CD4-positive, alpha-beta T cell treated with Interleukin-1 beta for 1 hour (primary cell): ENCODE measurements at regions not wholly inside any gene's neighbourhood (a gene's known extent, or its start where the extent isn't known, plus 50 kb on each side); places are given as distances from the start of the nearest gene placed in this dataset.
"Not testable (repeated sequence)": the region's sequence is repeated elsewhere in the genome, so short reads cannot be mapped to it uniquely, and the experiment has no call there.

Experiments
- DNase-seq, 2 donors: peaks; one replicate each; pipeline ENCODE4 v3.0.0-alpha.2; 2020 to 2022

GRCh38 chr9:41016699-41017098, 111.8 kb downstream of the FOXD4L6 start:
- DNase-seq: not testable (repeated sequence)

DNA sequence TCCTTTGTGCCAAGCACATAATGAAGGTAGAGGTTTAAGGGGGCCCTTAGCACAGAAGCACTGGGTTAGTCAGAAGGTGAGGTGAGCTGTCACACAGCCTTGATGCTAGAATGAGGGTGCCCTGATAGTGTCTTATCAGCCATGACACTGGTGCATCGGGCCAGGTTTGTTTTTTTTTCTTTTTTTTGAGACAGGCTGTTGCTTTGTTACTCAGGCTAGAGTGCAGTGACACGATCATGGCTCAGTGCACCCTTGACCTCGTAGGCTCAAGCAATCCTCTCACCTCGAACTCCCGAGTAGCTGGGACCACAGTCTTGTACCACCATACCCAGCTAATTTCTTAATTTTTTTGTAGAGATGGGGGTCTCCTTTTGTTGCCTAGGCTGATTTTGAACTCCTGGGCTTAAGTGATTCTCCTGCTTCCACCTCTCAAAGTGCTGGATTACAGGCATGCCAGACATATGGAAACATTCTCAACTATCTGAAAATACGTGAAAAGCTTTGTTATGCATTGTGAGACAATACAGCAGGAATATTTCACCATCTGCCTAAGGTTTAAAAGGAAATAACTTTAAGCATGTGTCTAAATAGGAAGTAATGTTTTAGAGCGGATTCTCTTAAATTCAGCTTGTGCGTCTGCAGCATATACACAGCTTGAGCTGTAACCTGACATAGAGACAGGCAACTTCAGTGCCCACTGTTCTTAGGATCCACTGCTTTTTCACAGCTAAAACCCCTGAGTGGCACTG, 128.4 kb downstream of the FOXD4L6 start:
- DNase-seq: not testable (repeated sequence)

DNA sequence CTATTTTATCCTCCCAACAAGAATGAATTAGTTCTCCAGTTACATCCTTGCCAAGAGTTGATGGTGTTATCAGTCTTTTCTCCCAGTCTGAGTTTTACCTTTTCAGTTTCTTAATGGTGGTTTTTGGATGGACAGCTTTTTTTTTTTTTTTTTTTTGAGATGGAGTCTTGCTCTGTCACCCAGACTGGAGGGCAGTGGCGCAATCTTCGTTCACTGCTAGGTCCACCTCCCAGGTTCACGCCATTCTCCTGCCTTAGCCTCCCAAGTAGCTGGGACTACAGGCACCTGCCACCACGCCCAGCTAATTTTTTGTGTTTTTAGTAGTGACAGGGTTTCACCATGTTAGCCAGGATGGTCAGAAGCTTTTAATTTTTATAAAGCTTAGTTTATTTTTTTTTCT, 133.0 kb downstream of the FOXD4L6 start:
- DNase-seq: not testable (repeated sequence)

- DNase-seq: not testable (repeated sequence)
These were observed 134.6 kb downstream of the FOXD4L6 start for GRCh38 chr9:40993842-40994241.

DNA sequence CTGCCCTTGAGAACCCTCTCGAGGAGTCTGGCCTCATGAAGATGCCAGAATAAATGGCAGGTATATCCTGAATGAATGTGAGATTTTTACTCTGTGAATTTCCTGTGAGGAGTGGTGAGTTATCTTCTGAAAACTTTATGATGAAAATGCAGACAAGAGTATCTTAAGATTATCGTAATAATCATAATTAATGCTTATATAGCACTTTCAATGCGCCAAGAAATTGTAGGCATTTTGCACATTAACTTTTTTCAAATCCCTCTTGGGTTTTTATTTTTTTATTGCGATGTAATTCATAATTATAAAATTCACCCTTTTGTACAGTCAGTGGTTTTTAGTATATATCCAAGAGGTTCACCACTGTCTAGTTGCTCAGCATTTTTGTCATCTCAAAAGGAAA, 135.1 kb downstream of the FOXD4L6 start:
- not testable (repeated sequence) for DNase-seq

DNA sequence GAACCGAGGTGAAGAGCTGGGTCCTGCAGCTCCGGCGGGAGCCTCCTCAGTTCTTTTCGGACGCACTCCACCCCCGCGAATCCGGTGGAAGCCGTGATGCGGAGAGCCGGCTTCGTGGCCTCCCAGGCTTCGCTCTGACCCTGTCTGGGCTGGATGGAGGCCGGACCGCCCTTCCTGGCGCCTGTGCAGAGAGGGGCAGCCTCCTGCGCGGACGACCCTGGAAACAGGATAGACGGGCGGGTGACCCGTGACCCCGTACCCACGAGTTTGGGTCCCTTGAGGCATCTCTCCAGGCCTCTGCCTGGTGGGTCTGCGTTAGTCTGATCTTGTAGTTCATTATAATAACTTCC, 136.0 kb downstream of the FOXD4L6 start:
- DNase-seq: not testable (repeated sequence)

DNA sequence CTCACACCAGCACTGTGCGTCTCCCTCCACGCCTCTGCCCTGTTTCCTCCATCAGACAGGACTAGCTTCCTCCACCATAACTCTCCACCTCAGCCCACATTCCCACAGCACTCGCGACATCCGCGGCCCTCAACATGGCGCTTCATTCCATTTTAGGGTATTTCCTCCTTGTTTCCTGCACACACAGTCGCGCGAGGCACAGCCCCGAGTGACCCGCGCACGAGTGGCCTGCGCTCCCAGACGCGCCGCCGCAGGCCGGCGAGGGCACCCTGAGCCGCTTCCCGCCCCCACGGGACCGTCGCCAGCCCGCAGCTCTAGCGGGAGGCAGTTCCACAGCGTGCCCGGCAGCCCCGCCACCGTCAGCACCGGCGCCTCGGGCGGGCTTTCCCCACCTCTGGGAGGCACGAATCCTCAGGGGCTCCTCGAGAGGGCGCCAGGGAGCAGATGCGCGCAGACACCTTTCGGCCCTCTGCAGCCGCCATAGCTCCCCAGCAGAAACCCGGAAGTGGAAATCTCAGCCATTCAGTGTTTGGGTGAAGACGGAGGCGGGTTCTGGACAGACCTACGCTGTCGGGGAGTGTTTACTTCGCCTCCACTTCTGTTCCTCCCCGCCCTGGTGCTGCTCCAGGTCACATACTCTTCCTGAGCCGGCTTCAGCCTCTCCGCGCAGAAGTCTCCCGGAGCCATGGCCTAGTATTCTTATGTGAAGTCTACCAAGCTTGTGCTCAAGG, 136.6 kb downstream of the FOXD4L6 start:
- DNase-seq: peak; percentile 98 to 99

DNA sequence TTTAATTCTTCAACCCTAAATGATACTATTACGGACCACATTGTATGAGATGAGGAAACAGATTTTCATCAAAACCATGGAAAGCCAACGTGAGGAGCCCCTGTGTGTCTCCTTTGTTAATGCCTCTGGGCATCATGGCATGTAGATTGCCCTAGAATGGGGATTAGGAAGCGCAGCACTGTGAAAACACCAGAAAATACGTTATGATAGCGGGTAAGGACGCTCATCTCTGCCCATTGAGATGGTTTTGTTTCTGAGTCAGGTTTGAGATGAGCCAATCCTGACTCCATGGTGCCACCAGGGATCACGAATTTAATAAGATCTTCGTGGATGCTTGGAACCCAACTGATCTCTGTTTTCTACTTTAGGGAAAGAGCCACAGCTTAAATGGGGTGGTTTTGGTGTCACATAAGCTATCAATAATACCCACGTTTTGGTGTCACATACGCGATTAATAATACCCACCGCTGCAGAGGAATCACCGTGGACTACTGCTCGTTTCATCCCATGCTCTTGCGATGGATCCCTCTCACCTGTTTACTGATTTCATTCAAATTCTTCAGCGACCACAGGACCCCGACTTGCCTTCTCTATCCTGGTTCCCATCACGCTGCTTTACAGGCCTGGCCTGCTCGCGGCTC, 137.3 kb downstream of the FOXD4L6 start:
- not testable (repeated sequence) for DNase-seq

GRCh38 chr9:40986332-40986731, 142.1 kb downstream of the FOXD4L6 start:
- DNase-seq: not testable (repeated sequence)

DNA sequence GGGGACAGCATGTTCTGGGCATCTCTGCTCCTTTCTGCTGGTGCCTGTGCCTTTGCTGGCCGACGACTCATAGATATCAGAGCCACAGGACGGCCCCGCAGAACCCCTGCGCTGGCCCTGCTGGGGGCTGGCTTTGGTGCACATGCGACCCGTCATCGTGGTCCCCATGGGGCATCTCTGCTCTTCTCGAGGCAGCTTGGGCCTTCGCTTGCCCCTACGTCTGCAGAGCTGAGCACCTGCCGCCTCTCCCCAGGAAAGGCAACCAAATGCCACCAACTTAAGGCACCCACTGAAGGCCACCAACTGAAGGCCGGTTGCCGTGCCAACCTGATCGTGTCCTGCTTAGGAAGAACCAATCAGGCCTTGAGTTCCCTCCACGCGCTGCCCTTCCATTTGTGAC, 153.1 kb downstream of the FOXD4L6 start:
- DNase-seq: not testable (repeated sequence)

DNA sequence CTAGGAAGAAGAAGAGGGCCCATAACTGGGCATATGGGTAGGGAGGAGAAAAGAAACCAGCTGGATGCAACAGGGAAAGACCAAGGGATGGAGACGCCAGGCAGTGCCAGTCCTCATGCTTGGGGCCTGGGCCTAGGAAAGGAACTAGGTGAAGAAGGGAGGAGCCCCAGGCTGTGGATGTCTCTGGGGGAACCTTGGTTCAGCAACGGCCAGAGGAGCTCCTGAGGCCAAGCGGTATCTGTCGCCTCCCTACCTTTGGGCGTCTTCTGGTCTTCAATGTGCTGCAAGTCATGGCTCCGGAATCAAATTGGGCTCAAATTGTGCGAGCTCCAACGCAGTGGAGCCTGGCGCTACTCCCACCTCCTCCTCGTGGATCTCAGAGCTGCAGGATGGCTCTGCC, 153.6 kb downstream of the FOXD4L6 start:
- DNase-seq: not testable (repeated sequence)

DNA sequence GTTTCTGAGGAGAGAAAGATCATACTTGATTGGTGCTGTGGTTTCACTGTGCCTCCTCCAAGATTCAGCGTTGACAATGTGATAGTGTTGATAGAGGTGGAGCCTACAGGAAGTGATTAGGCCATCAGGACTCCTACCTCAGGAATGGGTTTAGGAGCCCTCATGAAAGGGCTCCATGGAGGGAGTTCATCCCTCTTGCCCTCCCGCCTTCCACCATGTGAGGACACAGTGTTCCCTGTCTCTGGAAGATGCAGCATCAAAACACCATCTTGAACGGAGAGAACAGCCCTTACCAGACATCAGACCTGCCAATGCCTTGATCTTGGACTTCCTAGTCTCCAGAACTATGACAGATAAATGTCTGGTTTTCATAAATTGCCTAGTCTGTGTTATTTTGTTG, 156.7 kb downstream of the FOXD4L6 start:
- DNase-seq: not testable (repeated sequence)

- DNase-seq: not testable (repeated sequence)
These were observed 158.1 kb downstream of the FOXD4L6 start for GRCh38 chr9:40970340-40970739.

DNA sequence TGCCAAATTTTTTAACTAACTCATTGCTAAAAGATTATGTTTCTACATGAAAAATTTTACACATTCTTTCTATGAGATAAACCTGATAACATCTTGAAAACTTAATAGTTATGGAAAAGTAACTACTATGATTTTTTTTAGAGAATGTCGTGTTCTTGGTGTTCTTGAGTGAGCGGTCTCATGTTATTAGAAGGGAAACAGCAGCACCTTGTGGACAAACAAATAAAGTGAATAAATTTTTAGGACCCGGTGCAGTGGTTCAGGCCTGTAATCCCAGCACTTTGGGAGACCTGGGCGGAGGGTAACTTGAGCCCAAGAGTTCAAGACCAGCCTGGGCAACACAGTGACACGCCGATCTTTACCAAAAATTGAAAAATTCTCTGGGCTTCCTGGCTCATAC, 166.0 kb downstream of the FOXD4L6 start:
- not testable (repeated sequence) for DNase-seq

GRCh38 chr9:40951876-40952494, 176.5 kb downstream of the FOXD4L6 start:
- DNase-seq: not testable (repeated sequence)

- DNase-seq: not testable (repeated sequence)
These were observed 182.3 kb downstream of the FOXD4L6 start for GRCh38 chr9:40946228-40946627.

DNA sequence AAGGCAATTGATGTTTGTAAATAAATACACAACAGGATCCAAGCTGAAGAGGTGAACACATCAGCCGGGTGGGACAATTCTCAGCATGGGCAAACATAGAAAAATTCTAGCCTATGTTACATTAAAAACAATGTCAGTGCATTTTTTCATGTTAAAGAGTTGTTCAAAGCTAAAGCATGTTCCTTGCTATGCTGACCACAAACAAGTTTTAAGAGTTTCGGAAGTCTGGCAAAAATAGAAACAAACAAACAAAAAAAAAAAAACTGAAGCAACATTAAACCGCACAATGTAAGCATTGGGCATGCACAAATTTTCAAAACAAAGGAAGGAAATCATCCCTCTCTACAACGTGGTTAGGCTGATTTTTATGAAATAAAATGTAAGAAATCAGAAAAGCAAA, 185.8 kb downstream of the FOXD4L6 start:
- not testable (repeated sequence) for DNase-seq

GRCh38 chr9:40939888-40940209, 188.6 kb downstream of the FOXD4L6 start:
- not testable (repeated sequence) for DNase-seq

- not testable (repeated sequence) for DNase-seq
These were observed 189.1 kb downstream of the FOXD4L6 start for GRCh38 chr9:40939201-40939887.

DNA sequence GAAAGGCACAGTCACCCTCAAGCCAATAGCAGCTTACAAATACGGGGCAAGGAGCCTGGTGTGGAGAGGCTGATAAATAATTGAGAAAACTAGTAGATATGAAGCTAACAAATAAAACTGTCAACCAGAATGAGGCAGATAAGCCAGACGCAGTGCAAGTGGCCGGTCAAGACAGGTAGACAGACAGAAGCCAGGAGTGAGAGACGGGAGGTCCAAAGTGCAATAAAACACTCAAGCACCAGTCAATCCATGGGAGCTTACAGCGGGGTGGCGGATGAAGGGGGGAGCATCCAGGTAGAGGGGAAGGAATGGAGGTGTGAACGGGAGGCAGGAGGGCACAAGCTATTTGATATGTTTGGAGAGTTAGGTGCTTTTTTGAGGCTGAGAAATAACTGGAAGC, 193.1 kb downstream of the FOXD4L6 start:
- no peak for DNase-seq

DNA sequence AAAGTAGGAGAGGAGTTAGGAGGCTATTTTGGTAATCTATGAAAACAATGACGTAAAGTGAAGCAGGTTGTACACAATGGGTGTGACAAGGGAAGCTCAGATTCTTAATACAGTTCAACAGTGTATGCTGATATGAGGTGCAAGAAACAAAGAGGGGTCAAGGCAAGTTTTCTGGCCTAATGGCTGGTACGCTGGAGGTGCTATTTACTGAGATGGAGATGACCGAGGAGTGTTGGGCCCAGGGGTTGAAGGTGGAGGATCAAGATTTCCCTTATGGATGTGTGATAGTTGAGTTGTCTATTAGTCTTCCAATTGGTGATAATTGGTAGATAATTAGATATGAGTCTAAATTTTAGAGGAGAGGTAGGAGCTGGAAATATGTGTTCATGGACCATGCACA, 194.0 kb downstream of the FOXD4L6 start:
- not testable (repeated sequence) for DNase-seq

GRCh38 chr9:40930426-40930825, 198.1 kb downstream of the FOXD4L6 start:
- not testable (repeated sequence) for DNase-seq

- DNase-seq: not testable (repeated sequence)
These were observed 199.0 kb downstream of the FOXD4L6 start for GRCh38 chr9:40929488-40929845.
